ENCODE measurements at regions not wholly inside any gene's neighbourhood (a gene's known extent, or its start where the extent isn't known, plus 50 kb on each side); places are given as distances from the start of the nearest gene placed in this dataset.

DNA sequence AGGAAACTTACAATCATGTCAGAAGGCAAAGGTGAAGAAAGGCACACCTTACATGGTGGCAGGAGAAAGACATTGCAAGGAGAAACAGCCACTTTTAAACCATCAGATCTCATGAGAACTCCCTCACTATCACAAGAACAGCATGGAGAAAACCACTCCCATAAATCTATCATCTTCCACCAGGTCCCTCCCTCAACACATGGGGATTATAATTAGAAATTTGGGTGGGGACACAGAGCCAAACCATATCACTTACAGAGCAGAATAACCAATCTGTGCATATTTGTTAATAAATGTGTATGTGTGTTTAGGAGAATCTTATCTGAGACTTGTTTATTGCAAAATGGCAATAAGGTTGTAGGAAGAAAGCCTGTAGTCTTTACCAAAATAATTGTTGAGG lies 205.2 kb upstream of the ANO3 start:
- TF ChIP-seq, protein P1, sequence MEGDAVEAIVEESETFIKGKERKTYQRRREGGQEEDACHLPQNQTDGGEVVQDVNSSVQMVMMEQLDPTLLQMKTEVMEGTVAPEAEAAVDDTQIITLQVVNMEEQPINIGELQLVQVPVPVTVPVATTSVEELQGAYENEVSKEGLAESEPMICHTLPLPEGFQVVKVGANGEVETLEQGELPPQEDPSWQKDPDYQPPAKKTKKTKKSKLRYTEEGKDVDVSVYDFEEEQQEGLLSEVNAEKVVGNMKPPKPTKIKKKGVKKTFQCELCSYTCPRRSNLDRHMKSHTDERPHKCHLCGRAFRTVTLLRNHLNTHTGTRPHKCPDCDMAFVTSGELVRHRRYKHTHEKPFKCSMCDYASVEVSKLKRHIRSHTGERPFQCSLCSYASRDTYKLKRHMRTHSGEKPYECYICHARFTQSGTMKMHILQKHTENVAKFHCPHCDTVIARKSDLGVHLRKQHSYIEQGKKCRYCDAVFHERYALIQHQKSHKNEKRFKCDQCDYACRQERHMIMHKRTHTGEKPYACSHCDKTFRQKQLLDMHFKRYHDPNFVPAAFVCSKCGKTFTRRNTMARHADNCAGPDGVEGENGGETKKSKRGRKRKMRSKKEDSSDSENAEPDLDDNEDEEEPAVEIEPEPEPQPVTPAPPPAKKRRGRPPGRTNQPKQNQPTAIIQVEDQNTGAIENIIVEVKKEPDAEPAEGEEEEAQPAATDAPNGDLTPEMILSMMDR (conservative IDR thresholded peaks at IDR 0.05 in 1 of 2, IDR thresholded peaks at IDR 0.05 in 1 of 2; ENCODE audit: low read depth in 1 of 2, low read length in 2 of 2): no peak
- TF ChIP-seq EZH2 (IDR thresholded peaks at IDR 0.05; ENCODE audit: low read length, missing control alignments): no peak

Measured in fibroblast of lung (primary cell).